DND-41 (cell line): ENCODE measurements at regions not wholly inside any gene's neighbourhood (a gene's known extent, or its start where the extent isn't known, plus 50 kb on each side); places are given as distances from the start of the nearest gene placed in this dataset.

Experiments
- ATAC-seq: fragments of 200-7000 bp; cut with Tn5 transposase; 3 replicates; pipeline ENCODE4 v1.9.1; 2021; ENCODE audit warnings: low read depth; ENCODE audit not compliant: insufficient read depth
- DNase-seq: peaks from one replicate; pipeline ENCODE4 v3.0.0-alpha.2; 2020
- H2AFZ ChIP-seq: 2 replicates; pipeline ENCODE4 v1.6.0; 2012; ENCODE audit warnings: low read depth, low read length
- H3K27ac ChIP-seq: 2 replicates; pipeline ENCODE4 v1.5.1; 2012; ENCODE audit warnings: low read length, inconsistent platforms
- H3K27me3 ChIP-seq: fragments of 200-600 bp; sonication (generic); 2 replicates; pipeline ENCODE4 v1.6.0; 2012; ENCODE audit warnings: low read length, mild to moderate bottlenecking, inconsistent platforms; ENCODE audit not compliant: insufficient read depth, poor library complexity
- H3K36me3 ChIP-seq: 2 replicates; pipeline ENCODE4 v1.5.1; 2012; ENCODE audit warnings: low read length, inconsistent platforms; ENCODE audit not compliant: insufficient read depth
- H3K4me1 ChIP-seq: 2 replicates; pipeline ENCODE4 v1.5.1; 2012; ENCODE audit warnings: mild to moderate bottlenecking, low read length; ENCODE audit not compliant: insufficient read depth
- H3K4me2 ChIP-seq: 2 replicates; pipeline ENCODE4 v1.6.0; 2012; ENCODE audit warnings: mild to moderate bottlenecking, moderate library complexity, low read length, inconsistent platforms; ENCODE audit not compliant: insufficient read depth
- H3K4me3 ChIP-seq, 2 experiments: fragments of 200-600 bp in 1 of 2; shearing (Covaris generic) in 1 of 2; 2 replicates each; pipeline ENCODE4 v1.5.1; 2012 to 2016; ENCODE audit warnings: inconsistent platforms in 2 of 2, low read length in 2 of 2, mild to moderate bottlenecking in 2 of 2, low read depth in 1 of 2, moderate library complexity in 1 of 2
- H3K79me2 ChIP-seq: 2 replicates; pipeline ENCODE4 v1.6.0; 2012; ENCODE audit warnings: low read length, inconsistent platforms; ENCODE audit not compliant: insufficient read depth
- H3K9ac ChIP-seq: 2 replicates; pipeline ENCODE4 v1.6.0; 2012; ENCODE audit warnings: low read depth, mild to moderate bottlenecking, inconsistent platforms, low read length, moderate library complexity
- H3K9me3 ChIP-seq: 2 replicates; pipeline ENCODE4 v1.5.1; 2012; ENCODE audit warnings: low read length, moderate library complexity, mild to moderate bottlenecking, inconsistent platforms; ENCODE audit not compliant: insufficient read depth, severe bottlenecking
- H4K20me1 ChIP-seq: 2 replicates; pipeline ENCODE4 v1.6.0; 2012; ENCODE audit warnings: low read length; ENCODE audit not compliant: insufficient read depth
- EZH2 ChIP-seq: IDR thresholded peaks from 3 replicates; pipeline ENCODE4 v1.6.1; 2012; ENCODE audit warnings: borderline replicate concordance, low read depth, mild to moderate bottlenecking, moderate library complexity, low read length, inconsistent platforms; ENCODE audit not compliant: severe bottlenecking
- TF ChIP-seq, protein P1 (sequence below): IDR thresholded peaks from 2 replicates; pipeline ENCODE4 v1.5.1; 2012; ENCODE audit warnings: borderline replicate concordance, low read length, moderate library complexity, mild to moderate bottlenecking; ENCODE audit not compliant: poor library complexity, severe bottlenecking; ENCODE audit errors: extremely low read depth

- Histone ChIP-seq H3K9me3 (no peaks in the 10 kb centered on the region), H3K4me1 (no peaks in the 10 kb centered on the region), H2AFZ (no peak overlapping the region), H3K27me3 (no peaks in the 10 kb centered on the region), H3K79me2 (no peaks in the 10 kb centered on the region), H4K20me1 (no peaks in the 10 kb centered on the region), H3K36me3 (no peaks in the 10 kb centered on the region), H3K4me2 (no peak overlapping the region), H3K27ac (no peak overlapping the region), H3K4me3 (no peak overlapping the region), H3K9ac (no peak overlapping the region)
- no peak for ATAC-seq
- TF ChIP-seq, protein P1, sequence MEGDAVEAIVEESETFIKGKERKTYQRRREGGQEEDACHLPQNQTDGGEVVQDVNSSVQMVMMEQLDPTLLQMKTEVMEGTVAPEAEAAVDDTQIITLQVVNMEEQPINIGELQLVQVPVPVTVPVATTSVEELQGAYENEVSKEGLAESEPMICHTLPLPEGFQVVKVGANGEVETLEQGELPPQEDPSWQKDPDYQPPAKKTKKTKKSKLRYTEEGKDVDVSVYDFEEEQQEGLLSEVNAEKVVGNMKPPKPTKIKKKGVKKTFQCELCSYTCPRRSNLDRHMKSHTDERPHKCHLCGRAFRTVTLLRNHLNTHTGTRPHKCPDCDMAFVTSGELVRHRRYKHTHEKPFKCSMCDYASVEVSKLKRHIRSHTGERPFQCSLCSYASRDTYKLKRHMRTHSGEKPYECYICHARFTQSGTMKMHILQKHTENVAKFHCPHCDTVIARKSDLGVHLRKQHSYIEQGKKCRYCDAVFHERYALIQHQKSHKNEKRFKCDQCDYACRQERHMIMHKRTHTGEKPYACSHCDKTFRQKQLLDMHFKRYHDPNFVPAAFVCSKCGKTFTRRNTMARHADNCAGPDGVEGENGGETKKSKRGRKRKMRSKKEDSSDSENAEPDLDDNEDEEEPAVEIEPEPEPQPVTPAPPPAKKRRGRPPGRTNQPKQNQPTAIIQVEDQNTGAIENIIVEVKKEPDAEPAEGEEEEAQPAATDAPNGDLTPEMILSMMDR, result no peak
- TF ChIP-seq EZH2, result no peak
- DNase-seq, result no peak
Observed at GRCh38 chr6:139891471-139891870, 517.0 kb upstream of the CITED2 start.

- Histone ChIP-seq H3K9ac (no peak overlapping the region), H2AFZ (no peak overlapping the region), H4K20me1 (no peaks in the 10 kb centered on the region), H3K4me1 (no peaks in the 10 kb centered on the region), H3K9me3 (no peaks in the 10 kb centered on the region), H3K4me2 (no peak overlapping the region), H3K27me3 (no peaks in the 10 kb centered on the region), H3K79me2 (no peaks in the 10 kb centered on the region), H3K36me3 (no peaks in the 10 kb centered on the region), H3K4me3 (no peak overlapping the region), H3K27ac (no peak overlapping the region)
- no peak for TF ChIP-seq EZH2
- TF ChIP-seq, protein P1, result no peak
- ATAC-seq (no peak), DNase-seq (no peak)
Observed at GRCh38 chr6:139888681-139889122, 514.3 kb upstream of the CITED2 start.

GRCh38 chr6:139887275-139887674 is 512.8 kb upstream of the CITED2 start:
- no peak overlapping the region for H2AFZ ChIP-seq
- H3K36me3 ChIP-seq, result no peaks in the 10 kb centered on the region
- no peak for ATAC-seq
- no peak overlapping the region for H3K4me3 ChIP-seq
- DNase-seq, result no peak
- no peaks in the 10 kb centered on the region for H3K79me2 ChIP-seq
- no peak overlapping the region for H3K9ac ChIP-seq
- H3K4me1 ChIP-seq, result no peaks in the 10 kb centered on the region
- H4K20me1 ChIP-seq, result no peaks in the 10 kb centered on the region
- TF ChIP-seq, protein P1, result no peak
- TF ChIP-seq EZH2, result no peak
- H3K27me3 ChIP-seq, result no peaks in the 10 kb centered on the region
- no peak overlapping the region for H3K27ac ChIP-seq
- H3K4me2 ChIP-seq, result no peak overlapping the region
- H3K9me3 ChIP-seq, result no peaks in the 10 kb centered on the region

DNA sequence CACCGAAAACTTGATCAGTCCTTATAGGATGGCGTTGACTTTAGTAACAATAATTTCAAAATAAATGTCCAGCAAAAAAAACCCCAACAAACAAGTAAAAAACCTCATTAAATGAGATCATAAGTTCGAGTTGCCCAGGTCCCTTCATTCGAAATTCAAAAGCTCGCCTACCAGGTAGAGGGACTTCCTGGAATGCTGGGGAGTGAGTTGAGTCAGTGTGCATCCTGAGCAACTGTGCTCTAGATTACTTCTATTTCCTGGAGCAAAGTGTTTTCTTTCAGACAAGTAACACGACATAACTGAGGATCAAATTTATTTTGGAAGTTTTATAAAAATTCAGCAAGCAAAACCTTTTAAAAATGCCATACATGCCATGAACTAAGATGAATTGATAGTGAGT is 511.9 kb upstream of the CITED2 start:
- Histone ChIP-seq H3K27ac (no peak overlapping the region), H3K9me3 (no peaks in the 10 kb centered on the region), H3K36me3 (no peaks in the 10 kb centered on the region), H3K9ac (no peak overlapping the region), H3K4me2 (no peak overlapping the region), H3K4me3 (no peak overlapping the region), H3K79me2 (no peaks in the 10 kb centered on the region), H3K27me3 (no peaks in the 10 kb centered on the region), H4K20me1 (no peaks in the 10 kb centered on the region), H2AFZ (no peak overlapping the region), H3K4me1 (no peaks in the 10 kb centered on the region)
- DNase-seq (no peak), ATAC-seq (no peak)
- no peak for TF ChIP-seq EZH2
- TF ChIP-seq, protein P1, result no peak
